GM21619 (cell line): ENCODE measurements at regions not wholly inside any gene's neighbourhood (a gene's known extent, or its start where the extent isn't known, plus 50 kb on each side); places are given as distances from the start of the nearest gene placed in this dataset.
"Not testable (repeated sequence)": the region's sequence is repeated elsewhere in the genome, so short reads cannot be mapped to it uniquely, and the experiment has no call there.

Experiments used
- ATAC-seq: cut with Tn5 transposase; IDR thresholded peaks from one replicate; pipeline ENCODE4 v1.9.1; 2021; ENCODE audit not compliant: unreplicated experiment

DNA sequence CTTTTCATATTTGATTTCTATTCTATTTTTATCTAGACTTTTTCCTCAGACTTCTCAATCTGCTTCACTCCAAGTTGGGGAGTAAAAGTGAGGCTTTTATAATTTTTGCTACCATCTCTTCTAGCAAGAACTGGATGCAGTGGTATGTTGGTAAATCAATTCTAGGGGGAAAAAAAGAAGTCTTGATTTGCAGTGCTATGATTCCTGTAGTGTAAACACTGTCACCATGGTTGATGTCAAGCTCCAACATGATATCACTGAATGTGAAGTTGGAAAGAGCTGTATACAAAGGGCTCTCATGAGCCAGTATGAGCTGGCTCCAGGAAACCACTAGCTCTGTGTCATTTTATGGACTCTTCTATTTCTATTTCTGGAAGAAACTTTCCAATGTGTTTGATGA is 439.2 kb downstream of the NTRK2 start:
- ATAC-seq: no peak

DNA sequence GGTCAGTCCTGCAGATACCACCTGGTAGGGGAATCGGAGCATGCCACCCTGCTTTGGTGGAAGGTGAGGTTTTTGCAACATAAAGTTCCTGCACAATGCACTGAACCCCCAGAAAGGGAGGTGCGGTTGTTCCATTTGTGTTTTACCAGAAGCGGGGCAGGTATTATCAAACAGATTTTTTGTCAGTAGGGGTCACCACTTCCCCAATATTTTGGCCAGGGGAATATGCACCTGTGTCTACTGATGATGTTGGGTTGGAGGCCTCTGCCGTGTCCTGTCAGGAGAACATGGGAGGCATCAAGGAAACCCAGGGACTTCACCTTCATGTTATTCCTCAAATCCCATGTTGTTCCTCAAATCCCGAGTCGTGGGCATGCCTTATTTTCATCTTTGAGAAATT is 438.7 kb downstream of the NTRK2 start:
- ATAC-seq: no peak

- ATAC-seq: no peak
These were observed 419.9 kb downstream of the NTRK2 start for GRCh38 chr9:85089188-85089969.

DNA sequence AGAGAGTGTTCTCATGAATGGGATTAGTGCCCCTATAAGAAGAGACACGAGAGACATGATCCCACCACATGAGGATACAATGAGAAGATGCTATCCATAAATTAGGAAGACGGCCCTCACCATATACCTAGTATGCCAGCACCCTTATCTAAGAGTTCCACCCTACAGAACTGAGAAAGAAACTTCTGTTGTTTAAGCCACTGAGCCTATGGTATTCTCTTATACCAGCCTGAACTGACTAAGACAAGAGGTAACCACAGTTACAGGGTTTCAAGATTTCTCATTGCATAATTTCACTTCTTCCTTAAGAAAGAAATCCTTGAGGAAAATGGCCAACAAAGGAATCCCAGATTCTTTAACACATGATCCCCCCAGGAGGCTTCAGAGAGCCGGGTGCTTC is 412.4 kb downstream of the NTRK2 start:
- ATAC-seq: no peak

- ATAC-seq: no peak
These were observed 409.8 kb downstream of the NTRK2 start for GRCh38 chr9:85079349-85079748.

DNA sequence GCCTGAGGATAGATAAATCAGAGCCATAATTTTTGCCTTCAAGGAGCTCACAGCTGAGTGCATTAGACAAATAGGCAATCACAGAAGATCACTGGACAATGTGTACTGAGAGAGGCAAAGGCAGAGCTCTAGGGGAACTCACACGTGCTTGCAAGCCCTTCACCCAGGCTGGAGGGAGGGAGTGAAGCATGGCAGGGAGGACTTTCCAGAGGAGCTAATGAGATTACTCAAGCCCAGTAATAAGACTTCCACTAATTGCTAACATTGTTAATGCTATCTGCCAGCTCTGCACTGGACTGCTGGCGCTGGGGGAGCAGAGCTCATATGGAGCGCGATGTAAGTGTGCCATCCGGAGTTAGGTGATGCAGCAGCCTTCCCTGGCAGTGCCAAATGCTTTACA is 408.4 kb downstream of the NTRK2 start:
- no peak for ATAC-seq

GRCh38 chr9:85077146-85077545 is 407.6 kb downstream of the NTRK2 start:
- not testable (repeated sequence) for ATAC-seq
